H1 (cell line): ENCODE measurements at regions not wholly inside any gene's neighbourhood (a gene's known extent, or its start where the extent isn't known, plus 50 kb on each side); places are given as distances from the start of the nearest gene placed in this dataset.

Experiments used
- CTCF ChIA-PET: fragments of 300-600 bp; sonication (Branson Sonifier 250); formaldehyde crosslinking; loops from one replicate; lab custom pipeline; 2021; ENCODE audit not compliant: partially characterized antibody; lab: Charles Lee
- POLR2A ChIA-PET: fragments of 300-600 bp; sonication (Branson Sonifier 250); formaldehyde crosslinking; loops from one replicate; lab custom pipeline; 2021; ENCODE audit warnings: inconsistent platforms; ENCODE audit not compliant: partially characterized antibody; lab: Charles Lee
- DNase-seq, 2 experiments: peaks; one replicate each; pipeline versions ENCODE4 v3.0.0 to v3.0.0-alpha.2; 2010 to 2022; ENCODE audit warnings: low spot score in 2 of 2, low read depth in 1 of 2, mixed read lengths in 1 of 2
- FAIRE-seq: peaks from 2 replicates; lab custom pipeline; 2011; peaks lifted over from hg19 to GRCh38; lab: Jason Lieb, UNC
- H2AFZ ChIP-seq: 2 replicates; pipeline ENCODE4 v1.8.1; 2012; ENCODE audit warnings: low read length, inconsistent platforms
- H2AK5ac ChIP-seq: 2 replicates; pipeline ENCODE4 v1.6.1; 2013; ENCODE audit warnings: low read depth, low read length
- H2BK120ac ChIP-seq: replicated peaks from 2 replicates; pipeline ENCODE3; 2013; ENCODE audit warnings: low read depth, low read length, inconsistent platforms
- H2BK12ac ChIP-seq: 2 replicates; pipeline ENCODE4 v1.6.1; 2013; ENCODE audit warnings: low read depth, low read length
- H2BK15ac ChIP-seq: 2 replicates; pipeline ENCODE4 v1.6.1; 2013; ENCODE audit warnings: low read length
- H2BK20ac ChIP-seq: 2 replicates; pipeline ENCODE4 v1.6.1; 2013; ENCODE audit warnings: low read length
- H2BK5ac ChIP-seq: 2 replicates; pipeline ENCODE4 v1.6.1; 2013; ENCODE audit warnings: low read depth, low read length
- H3K14ac ChIP-seq: 2 replicates; pipeline ENCODE4 v1.6.1; 2013; ENCODE audit warnings: inconsistent platforms; ENCODE audit not compliant: insufficient read length
- H3K18ac ChIP-seq: 2 replicates; pipeline ENCODE4 v1.6.1; 2013; ENCODE audit warnings: low read length; ENCODE audit errors: extremely low read depth
- H3K23ac ChIP-seq: 2 replicates; pipeline ENCODE4 v1.6.1; 2013; ENCODE audit warnings: inconsistent platforms; ENCODE audit not compliant: insufficient read length
- H3K23me2 ChIP-seq: 2 replicates; pipeline ENCODE4 v1.6.1; 2013; ENCODE audit warnings: low read depth, low read length
- H3K27ac ChIP-seq: 2 replicates; pipeline ENCODE4 v1.6.1; 2011; ENCODE audit warnings: low read depth, low read length, inconsistent platforms
- H3K27me3 ChIP-seq, 4 experiments: replicated peaks in 1 of 4; 1 replicate in 1 of 4; 2 replicates in 3 of 4; pipeline versions ENCODE4 v1.6.1 to v1.8.1; 2011 to 2013; ENCODE audit warnings: low read length in 3 of 4, mild to moderate bottlenecking in 3 of 4, inconsistent platforms in 2 of 4, mixed read lengths in 2 of 4, moderate library complexity in 1 of 4; ENCODE audit not compliant: control insufficient read depth in 3 of 4, insufficient read depth in 3 of 4; ENCODE audit errors: extremely low read depth in 1 of 4
- H3K36me3 ChIP-seq, 4 experiments: 2 replicates each; pipeline versions ENCODE4 v1.6.1 to v1.8.1; 2011 to 2013; ENCODE audit warnings: mild to moderate bottlenecking in 4 of 4, low read length in 3 of 4, moderate library complexity in 2 of 4, control low read depth in 1 of 4, inconsistent platforms in 1 of 4; ENCODE audit not compliant: insufficient read depth in 4 of 4, control insufficient read depth in 2 of 4
- H3K4ac ChIP-seq: replicated peaks from 2 replicates; pipeline ENCODE3; 2013; ENCODE audit warnings: low read length, low read depth, mixed read lengths, inconsistent platforms; ENCODE audit not compliant: insufficient read length
- H3K4me1 ChIP-seq, 4 experiments: replicated peaks in 1 of 4; 1 replicate in 1 of 4; 2 replicates in 3 of 4; pipeline versions ENCODE4 v1.6.1 to v1.8.1; 2011 to 2013; ENCODE audit warnings: low read length in 3 of 4, inconsistent platforms in 2 of 4, mixed read lengths in 1 of 4; ENCODE audit not compliant: insufficient read depth in 4 of 4, control insufficient read depth in 3 of 4
- H3K4me2 ChIP-seq, 2 experiments: 2 replicates each; pipeline versions ENCODE4 v1.6.1 to v1.8.1; 2011 to 2013; ENCODE audit warnings: low read depth in 2 of 2, low read length in 2 of 2, control low read depth in 1 of 2, inconsistent platforms in 1 of 2, mild to moderate bottlenecking in 1 of 2; ENCODE audit not compliant: insufficient read depth in 1 of 2
- H3K4me3 ChIP-seq, 4 experiments: fragments of 200-600, 300-600 bp in 1 of 4; sonication (generic), shearing (Covaris generic), sonication (Bioruptor Twin) in 1 of 4; 2 replicates each; pipeline versions ENCODE4 v1.5.1 to v1.8.1; 2011 to 2016; ENCODE audit warnings: low read length in 4 of 4, low read depth in 3 of 4, control low read depth in 2 of 4, inconsistent platforms in 2 of 4, mild to moderate bottlenecking in 2 of 4, mixed read lengths in 1 of 4, moderate library complexity in 1 of 4; ENCODE audit not compliant: insufficient read depth in 2 of 4; ENCODE audit errors: extremely low read depth in 1 of 4
- H3K56ac ChIP-seq: replicated peaks from 2 replicates; pipeline ENCODE3; 2013; ENCODE audit warnings: low read depth, mild to moderate bottlenecking, mixed read lengths, low read length, inconsistent platforms; ENCODE audit not compliant: insufficient read length
- H3K79me1 ChIP-seq: 2 replicates; pipeline ENCODE4 v1.6.1; 2013; ENCODE audit warnings: low read depth, low read length, control low read depth
- H3K79me2 ChIP-seq, 2 experiments: 2 replicates each; pipeline versions ENCODE4 v1.6.1 to v1.8.1; 2012 to 2013; ENCODE audit warnings: low read length in 2 of 2, mild to moderate bottlenecking in 2 of 2, inconsistent platforms in 1 of 2; ENCODE audit not compliant: insufficient read depth in 2 of 2, control insufficient read depth in 1 of 2
- H3K9ac ChIP-seq, 4 experiments: replicated peaks in 1 of 4; 1 replicate in 1 of 4; 2 replicates in 3 of 4; pipeline versions ENCODE4 v1.6.1 to v1.8.1; 2011 to 2013; ENCODE audit warnings: low read depth in 3 of 4, low read length in 3 of 4, control low read depth in 2 of 4, mild to moderate bottlenecking in 2 of 4, moderate library complexity in 2 of 4, inconsistent platforms in 1 of 4; ENCODE audit errors: extremely low read depth in 1 of 4
- H3K9me3 ChIP-seq, 2 experiments: 2 replicates each; pipeline versions ENCODE4 v1.6.1 to v1.8.1; 2012 to 2013; ENCODE audit warnings: mild to moderate bottlenecking in 2 of 2, moderate library complexity in 2 of 2, control low read depth in 1 of 2, inconsistent platforms in 1 of 2, low read depth in 1 of 2, low read length in 1 of 2, mixed read lengths in 1 of 2; ENCODE audit not compliant: insufficient read depth in 2 of 2
- H4K20me1 ChIP-seq, 2 experiments: replicated peaks in 1 of 2; 2 replicates each; pipeline versions ENCODE3 to v1.8.1; 2011 to 2013; ENCODE audit warnings: inconsistent platforms in 2 of 2, low read length in 2 of 2, mild to moderate bottlenecking in 1 of 2; ENCODE audit not compliant: insufficient read depth in 2 of 2, control insufficient read depth in 1 of 2
- H4K5ac ChIP-seq: 2 replicates; pipeline ENCODE4 v1.6.1; 2013; ENCODE audit warnings: low read length, low read depth, mixed read lengths, inconsistent platforms; ENCODE audit not compliant: insufficient read length
- H4K8ac ChIP-seq: 2 replicates; pipeline ENCODE4 v1.8.0; 2013; ENCODE audit warnings: mild to moderate bottlenecking, moderate library complexity, low read length, inconsistent platforms; ENCODE audit not compliant: insufficient read depth; ENCODE audit errors: extremely low read depth
- H4K91ac ChIP-seq: replicated peaks from 2 replicates; pipeline ENCODE3; 2013; ENCODE audit warnings: low read length, mixed read lengths, inconsistent platforms; ENCODE audit not compliant: insufficient read length
- EP300 ChIP-seq, 2 experiments: IDR thresholded peaks; 1 replicate in 1 of 2; 2 replicates in 1 of 2; pipeline ENCODE4 v1.6.1; 2011 to 2012; ENCODE audit warnings: low read depth in 2 of 2, low read length in 2 of 2, mild to moderate bottlenecking in 2 of 2, borderline replicate concordance in 1 of 2, inconsistent platforms in 1 of 2, moderate library complexity in 1 of 2
- TCF12 ChIP-seq: IDR thresholded peaks from 2 replicates; pipeline ENCODE4 v1.6.1; 2011; ENCODE audit warnings: low read depth, mild to moderate bottlenecking, low read length
- WGBS, 2 experiments: shearing (Covaris generic) in 1 of 2; methylation state at CpG; one replicate each; pipeline versions ENCODE4 v1.1.6 to v1.1.7; 2013 to 2015; ENCODE audit warnings: low lambda C conversion rate in 2 of 2, mixed read lengths in 2 of 2, inconsistent platforms in 1 of 2, low coverage in 1 of 2, missing lambda C conversion rate in 1 of 2; ENCODE audit not compliant: insufficient replicate concordance in 2 of 2, insufficient coverage in 1 of 2, insufficient read length in 1 of 2; ENCODE audit errors: extremely low coverage in 1 of 2, missing lambda C conversion rate in 1 of 2; 5-methylcytosine and 5-hydroxymethylcytosine counted together

GRCh38 chr2:149994057-149994728 is 406.6 kb upstream of the MMADHC start:
- no peak overlapping the region for H2BK15ac ChIP-seq
- POLR2A ChIA-PET: no interaction called here
- H3K36me3 ChIP-seq: no peaks in the 10 kb centered on the region; a peak in 1 of 8 replicates
- H4K91ac ChIP-seq: no peak overlapping the region
- H2BK120ac ChIP-seq: no peak overlapping the region
- no peak overlapping the region for H2BK20ac ChIP-seq
- H2AFZ ChIP-seq: no peak overlapping the region
- H4K5ac ChIP-seq: no peak overlapping the region
- WGBS, 2 experiments: 85% methylated on average over 9 of the region's 9 CpGs; no CpG with 5 or more reads in 1 of the 2 experiments
- H3K79me2 ChIP-seq: no peaks in the 10 kb centered on the region
- no peak for FAIRE-seq
- H3K9me3 ChIP-seq: no peaks in the 10 kb centered on the region
- no peak overlapping the region for H2BK12ac ChIP-seq
- H3K4me2 ChIP-seq: no peak overlapping the region
- H3K4ac ChIP-seq: no peak overlapping the region
- no peak overlapping the region for H3K14ac ChIP-seq
- H3K27me3 ChIP-seq: no peaks in the 10 kb centered on the region
- H2BK5ac ChIP-seq: no peak overlapping the region
- no peak overlapping the region for H3K4me3 ChIP-seq
- H4K8ac ChIP-seq: no peak overlapping the region
- no peaks in the 10 kb centered on the region for H3K23me2 ChIP-seq
- H4K20me1 ChIP-seq: no peaks in the 10 kb centered on the region
- H2AK5ac ChIP-seq: no peak overlapping the region
- no peaks in the 10 kb centered on the region for H3K79me1 ChIP-seq
- no peaks in the 10 kb centered on the region for H3K4me1 ChIP-seq
- H3K27ac ChIP-seq: no peak overlapping the region
- H3K56ac ChIP-seq: no peak overlapping the region
- DNase-seq: no peak
- TF ChIP-seq TCF12: no peak
- TF ChIP-seq EP300 (IDR thresholded peaks at IDR 0.05; ENCODE audit: borderline replicate concordance in 1 of 2, low read depth in 2 of 2, low read length in 2 of 2): no peak
- H3K18ac ChIP-seq: no peak overlapping the region
- H3K9ac ChIP-seq: no peak overlapping the region
- CTCF ChIA-PET: no interaction called here
- H3K23ac ChIP-seq: no peak overlapping the region
